ENCODE measurements at regions not wholly inside any gene's neighbourhood (a gene's known extent, or its start where the extent isn't known, plus 50 kb on each side); places are given as distances from the start of the nearest gene placed in this dataset.

DNA sequence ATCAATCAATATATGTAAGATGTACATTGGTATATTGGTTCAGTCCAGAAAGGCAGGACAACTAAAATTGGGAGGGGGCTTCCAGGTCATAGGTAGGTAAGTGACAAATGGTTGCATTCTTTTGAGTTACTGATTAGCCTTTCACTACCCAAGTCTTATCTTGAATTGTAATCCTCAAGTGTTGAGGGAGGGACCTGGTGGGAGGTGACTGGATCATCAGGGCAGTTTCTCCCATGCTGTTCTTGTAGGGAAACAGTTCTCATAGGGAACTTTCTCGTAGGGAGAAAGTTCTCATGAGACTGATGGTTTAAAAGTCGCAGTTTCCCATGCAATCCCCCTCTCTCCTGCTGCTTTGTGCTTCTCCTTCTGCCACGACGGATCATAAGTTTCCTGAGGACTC is 809.2 kb downstream of the KCNT2 start:
- no peak for DNase-seq

DNA sequence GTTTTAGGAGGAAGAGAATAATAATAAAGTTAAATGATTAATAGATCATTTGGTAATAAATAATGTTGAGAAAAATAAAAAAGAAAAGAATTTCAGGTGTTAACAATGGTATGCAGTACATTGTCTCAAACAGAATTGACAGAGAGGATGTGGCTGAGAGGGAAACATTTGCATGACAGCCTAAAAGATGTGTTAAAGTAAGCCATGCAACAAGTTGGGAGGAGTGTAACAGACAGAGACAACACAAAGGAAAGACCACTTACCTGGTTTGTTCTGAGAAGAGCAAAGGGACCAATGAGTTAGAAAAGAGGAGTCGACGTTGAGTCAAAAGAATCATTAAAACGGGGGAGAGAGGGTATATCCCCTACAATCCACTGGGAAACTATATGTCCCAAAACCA is 814.0 kb downstream of the KCNT2 start:
- DNase-seq, result no peak

DNA sequence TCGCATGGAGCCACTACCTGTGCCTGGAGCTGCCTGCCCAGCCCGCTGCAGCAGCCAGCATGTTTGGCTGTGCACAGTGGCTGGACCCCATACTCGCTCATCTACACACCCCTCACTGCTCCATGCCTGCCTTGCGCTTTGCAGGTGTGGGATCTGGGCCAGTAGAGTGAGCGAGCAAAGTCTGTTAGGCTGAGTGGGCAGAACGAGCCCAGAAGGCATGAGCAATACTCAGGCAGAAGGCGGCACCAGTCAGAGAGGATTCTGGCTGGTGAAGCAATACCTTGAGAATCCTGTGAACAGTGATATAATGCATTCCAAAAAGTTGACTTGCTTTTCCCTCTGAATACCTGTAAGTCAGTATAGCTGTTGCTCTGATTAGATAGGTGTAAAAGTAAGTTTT is 816.4 kb downstream of the KCNT2 start:
- no peak for DNase-seq

GRCh38 chr1:195790514-195791168 is 817.6 kb downstream of the KCNT2 start:
- DNase-seq, result no peak

- DNase-seq, result no peak
These were observed 818.9 kb downstream of the KCNT2 start for GRCh38 chr1:195789321-195789720.

DNA sequence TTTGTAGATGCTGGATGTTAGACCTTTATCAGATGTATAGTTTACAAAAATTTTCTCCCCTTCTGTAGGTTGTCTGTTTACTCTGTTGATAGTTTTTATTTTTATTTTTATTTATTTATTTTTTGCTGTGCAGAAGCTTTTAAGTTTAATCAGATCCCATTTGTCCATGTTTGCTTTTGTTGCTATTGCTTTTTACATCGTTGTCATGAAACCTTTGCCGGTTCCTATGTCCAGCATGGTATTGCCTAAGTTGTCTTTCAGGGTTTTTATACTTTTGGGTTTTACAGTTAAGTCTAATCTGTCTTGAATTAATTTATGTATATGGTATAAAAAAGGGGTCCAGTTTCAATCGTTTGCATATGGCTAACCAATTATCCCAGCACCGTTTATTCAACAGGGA is 819.5 kb downstream of the KCNT2 start:
- DNase-seq, result no peak

DNA sequence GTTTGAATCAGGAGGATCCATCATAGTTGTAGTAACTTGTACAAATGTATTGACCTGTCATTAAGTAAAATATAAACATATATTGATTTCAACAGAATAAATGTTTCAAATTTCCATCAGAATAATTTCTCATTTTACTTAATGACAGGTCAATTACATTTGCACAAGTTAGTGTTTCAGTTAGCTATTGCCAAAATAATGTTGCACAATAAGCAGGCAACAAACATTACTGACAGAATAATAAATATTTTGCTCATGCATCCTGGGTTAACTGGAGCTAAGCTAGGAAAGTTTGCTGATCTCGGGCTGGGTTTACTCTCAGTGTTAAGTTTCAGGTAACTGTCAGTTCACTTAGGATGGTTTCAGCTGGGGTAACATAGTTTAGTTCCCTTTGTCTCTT is 822.4 kb downstream of the KCNT2 start:
- DNase-seq, result no peak

DNA sequence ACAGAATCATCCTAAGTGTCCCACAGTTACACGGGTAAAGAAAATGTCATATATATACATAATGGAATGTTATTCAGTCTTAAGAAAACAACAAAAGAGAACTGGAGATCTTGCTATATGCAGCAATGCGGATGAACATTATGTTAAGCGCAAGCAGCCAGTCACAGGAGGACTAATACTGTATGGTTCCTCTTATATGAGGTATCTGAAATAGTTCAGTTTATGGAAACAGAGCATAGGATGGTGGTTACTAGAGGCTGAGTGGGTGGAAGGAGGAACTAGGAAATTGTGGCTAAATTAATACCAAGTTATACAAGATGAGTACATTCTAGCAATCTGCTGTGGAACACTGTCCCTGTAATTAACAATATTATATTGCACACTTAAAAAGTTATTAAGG is 834.3 kb downstream of the KCNT2 start:
- DNase-seq, result no peak

DNA sequence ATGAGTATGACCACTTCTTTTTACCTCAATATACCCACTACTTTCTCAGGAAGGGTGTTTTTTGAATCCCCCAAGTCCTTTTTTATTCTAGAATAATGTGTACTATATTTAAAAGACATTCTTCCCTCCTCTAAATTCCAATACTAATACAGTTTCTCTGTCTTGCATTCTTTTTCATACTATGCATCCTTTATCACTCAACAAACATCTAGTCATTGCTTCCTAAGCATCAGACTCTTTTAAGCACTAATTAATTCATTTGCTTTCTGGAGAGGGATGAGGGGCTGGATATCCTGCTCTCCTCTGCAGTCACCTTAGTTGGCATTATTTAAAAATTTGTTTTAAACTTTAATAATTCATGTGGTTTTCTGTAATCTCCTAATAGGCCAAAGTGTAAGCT is 838.8 kb downstream of the KCNT2 start:
- no peak for DNase-seq

DNA sequence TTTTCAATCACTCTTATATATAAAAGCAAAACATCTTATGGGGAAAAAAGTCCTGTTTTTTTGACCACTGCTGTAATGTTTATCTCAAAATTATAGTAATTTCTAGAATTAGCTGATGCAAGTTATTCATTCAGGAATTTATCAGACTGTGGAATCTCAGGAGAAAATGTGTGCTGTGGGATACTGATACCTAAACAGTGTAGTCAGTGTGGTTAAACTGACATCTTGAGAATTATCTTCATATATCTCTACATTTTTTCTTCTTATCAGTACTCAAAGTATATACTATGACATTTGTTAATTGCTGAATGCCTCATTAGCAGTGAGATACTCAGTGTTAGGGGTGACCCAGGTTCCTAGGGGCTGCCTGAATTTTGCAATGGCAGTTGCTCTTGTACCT is 839.3 kb downstream of the KCNT2 start:
- no peak for DNase-seq

DNA sequence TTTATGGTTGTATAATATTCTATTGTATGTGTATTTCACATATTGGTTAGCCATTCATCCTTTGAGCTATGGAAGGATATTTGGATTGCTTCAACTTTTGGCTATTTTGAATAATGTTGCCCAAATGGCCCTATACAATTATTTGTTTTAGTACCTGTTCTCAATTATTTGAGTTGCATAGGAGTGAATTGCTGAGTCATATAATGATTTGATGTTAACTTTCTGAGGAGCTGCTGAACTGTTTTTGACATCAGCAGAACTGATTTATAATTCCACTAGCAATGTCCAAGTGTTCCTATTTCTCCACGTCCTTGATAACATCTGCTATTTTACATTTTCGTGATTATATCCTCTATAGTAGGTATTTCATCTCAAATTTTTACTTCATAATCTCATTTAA is 839.9 kb downstream of the KCNT2 start:
- DNase-seq, result no peak

- no peak for DNase-seq
These were observed 841.5 kb downstream of the KCNT2 start for GRCh38 chr1:195766709-195767108.

DNA sequence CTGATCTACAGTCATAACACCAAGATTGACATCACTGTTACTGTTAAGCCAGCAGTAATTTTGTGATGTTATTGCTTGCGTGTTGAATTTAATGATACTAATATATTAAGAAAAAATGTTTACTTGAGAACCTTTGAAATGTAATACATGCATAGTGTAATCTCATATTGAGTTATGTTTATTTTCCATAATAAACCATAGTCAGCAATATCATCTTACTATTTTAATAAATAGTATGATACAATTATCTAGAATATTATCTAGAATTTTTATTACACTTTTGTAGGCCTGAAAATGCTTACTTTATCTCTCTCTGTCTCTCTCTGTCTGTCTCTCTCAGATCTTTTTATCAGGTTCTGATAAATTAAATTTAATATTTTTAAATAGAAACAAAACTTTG is 843.1 kb downstream of the KCNT2 start:
- no peak for DNase-seq

GRCh38 chr1:195763907-195764374 is 844.3 kb downstream of the KCNT2 start:
- DNase-seq, result no peak

DNA sequence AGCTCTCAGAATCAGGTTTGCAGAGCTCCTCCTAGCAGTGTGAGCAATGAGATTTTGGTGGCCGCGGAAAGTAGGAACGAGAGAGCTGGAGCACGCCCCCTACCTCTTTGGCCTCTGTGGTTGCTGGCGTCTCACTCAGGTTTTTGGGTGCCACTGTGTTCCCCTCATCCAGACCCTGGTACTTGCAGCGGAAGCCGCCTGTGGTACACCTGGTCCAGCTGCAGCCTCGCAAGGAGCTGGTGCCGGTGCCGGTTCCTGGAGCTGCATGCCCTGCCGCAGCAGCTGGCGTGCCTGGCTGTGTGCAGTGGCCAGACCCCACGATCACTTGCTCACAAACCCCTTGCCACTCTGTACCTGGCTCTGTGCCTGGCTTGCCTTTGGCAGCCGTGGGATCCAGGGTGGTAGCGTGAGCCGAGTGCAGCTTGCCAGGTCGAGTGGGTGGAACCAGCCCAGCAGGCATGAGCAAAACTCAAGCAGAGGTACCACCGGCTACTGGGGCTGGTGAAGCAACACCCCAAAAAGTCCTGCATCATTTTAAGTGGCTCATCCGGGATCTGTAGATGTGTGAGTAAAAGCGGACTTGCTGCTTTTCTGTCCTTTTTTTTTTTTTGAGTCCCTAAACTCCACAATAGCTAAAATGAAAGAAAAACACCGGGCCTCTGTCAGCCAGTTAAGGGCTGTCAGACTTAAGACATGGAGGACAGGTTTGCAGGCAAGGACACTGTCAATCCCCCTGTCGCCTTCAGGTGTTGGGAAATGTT is 844.9 kb downstream of the KCNT2 start:
- DNase-seq, result no peak

GRCh38 chr1:195761104-195761503 is 847.1 kb downstream of the KCNT2 start:
- no peak for DNase-seq

DNA sequence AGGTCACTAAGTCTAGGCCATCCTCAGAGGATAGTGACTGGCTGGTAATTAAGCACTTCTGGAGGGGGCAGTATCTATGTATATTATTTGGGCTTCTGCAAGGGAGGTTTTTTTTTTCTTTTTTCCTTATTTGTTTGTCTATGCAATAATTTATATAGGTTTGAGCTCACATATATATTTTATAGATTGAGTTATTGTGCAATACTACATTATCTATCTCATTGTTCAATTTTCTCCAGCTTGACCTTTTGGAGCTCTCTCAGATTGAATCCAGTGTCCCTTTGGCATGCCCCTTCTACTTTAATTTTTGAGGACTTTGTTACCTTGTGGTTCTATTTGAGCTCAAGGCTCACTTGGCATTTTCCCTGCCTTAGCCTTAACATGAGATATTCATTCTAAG is 852.1 kb downstream of the KCNT2 start:
- DNase-seq, result no peak

DNA sequence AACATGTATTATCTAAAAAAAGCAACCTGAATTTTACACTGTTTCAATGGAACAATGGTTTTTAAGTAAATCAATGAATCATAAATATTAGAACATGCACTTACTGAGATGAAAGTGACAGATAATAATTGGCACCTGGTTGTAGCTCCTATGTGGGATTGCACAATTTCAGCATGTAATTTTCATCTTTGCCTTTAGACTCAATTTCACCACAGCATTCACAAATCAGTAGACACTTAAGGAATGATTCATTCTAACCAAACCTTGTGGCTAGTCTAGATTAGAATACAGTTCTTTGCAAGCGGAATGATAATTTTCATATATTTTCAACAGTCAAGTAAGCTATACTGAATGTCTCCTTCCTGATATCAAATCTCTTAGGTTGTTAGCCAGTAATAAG is 853.4 kb downstream of the KCNT2 start:
- DNase-seq, result no peak

GRCh38 chr1:195754303-195754702 is 853.9 kb downstream of the KCNT2 start:
- DNase-seq, result no peak

DNA sequence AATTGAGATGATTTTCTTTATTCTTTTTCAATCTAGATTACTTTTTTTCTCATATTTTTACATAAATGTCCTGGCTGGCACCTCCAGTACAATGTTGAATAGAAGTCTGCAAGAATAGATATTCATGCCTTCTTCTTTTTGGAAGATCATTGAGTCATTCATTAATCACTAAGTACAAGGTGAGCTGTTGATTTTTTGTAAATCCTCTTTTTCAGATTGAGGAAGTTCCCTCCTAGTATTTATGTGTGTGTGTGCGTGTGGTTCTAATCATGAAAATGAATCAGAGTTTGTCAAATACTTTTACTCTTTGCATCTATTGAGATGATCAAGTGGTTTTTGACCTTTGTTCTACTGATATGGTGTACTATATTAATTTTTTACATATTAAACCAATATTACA is 859.3 kb downstream of the KCNT2 start:
- no peak for DNase-seq

DNA sequence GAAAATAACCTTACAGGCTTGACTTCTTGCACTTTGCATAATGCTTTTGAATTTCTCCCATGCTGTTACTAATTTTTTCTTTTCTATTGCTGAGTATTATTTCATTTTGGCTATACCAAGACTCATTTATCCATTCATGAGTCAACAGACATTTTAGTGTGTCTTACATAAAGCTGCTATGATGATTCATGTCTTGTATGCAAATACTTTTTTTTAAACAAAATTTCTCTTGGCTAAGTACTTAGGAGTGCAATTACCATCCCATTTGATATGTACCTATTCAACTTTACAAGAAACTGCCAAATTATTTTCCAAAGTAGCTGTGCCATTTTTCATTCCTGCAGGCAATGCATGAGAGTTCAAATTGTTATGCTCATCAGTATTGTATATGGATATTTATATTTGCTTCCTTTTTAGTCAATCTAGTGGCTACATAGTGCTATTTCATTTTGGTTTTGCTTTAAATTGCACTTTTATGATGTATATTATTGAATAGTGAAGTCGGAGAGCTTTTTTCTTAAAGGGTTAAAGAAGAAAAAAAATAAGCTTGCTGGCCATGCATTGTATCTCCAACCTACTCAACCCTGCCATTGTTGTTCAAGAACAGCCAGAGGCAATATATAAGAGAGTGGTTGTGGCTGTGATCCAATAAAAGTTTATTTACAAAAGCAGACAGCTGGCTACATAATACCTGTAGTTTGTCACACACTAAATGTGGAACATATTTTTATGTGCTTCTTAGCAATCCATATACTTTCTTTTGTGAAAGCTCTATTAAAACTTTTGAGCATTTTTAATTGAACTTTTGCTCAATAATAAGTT is 862.8 kb downstream of the KCNT2 start:
- DNase-seq, result no peak

- DNase-seq, result no peak
These were observed 864.0 kb downstream of the KCNT2 start for GRCh38 chr1:195744256-195744655.

GRCh38 chr1:195740862-195741261 is 867.4 kb downstream of the KCNT2 start:
- DNase-seq, result no peak

Measured in activated naive CD4-positive, alpha-beta T cell treated with anti-CD3 and anti-CD28 coated beads, Interleukin-2, amount 50 U/mL, for 16 hours (primary cell).